ENCODE measurements at regions not wholly inside any gene's neighbourhood (a gene's known extent, or its start where the extent isn't known, plus 50 kb on each side); places are given as distances from the start of the nearest gene placed in this dataset.

GRCh38 chr5:4203146-4203545, 607.5 kb downstream of the IRX1 start:
- no peak for DNase-seq

GRCh38 chr5:4204276-4205141, 608.9 kb downstream of the IRX1 start:
- no peak for DNase-seq

GRCh38 chr5:4205398-4205797, 609.8 kb downstream of the IRX1 start:
- DNase-seq = peak; percentile 48

- no peak for DNase-seq
Measured at GRCh38 chr5:4206127-4206526, 610.5 kb downstream of the IRX1 start.

- no peak for DNase-seq
Measured at GRCh38 chr5:4207486-4207885, 611.9 kb downstream of the IRX1 start.

GRCh38 chr5:4208537-4208936, 612.9 kb downstream of the IRX1 start:
- no peak for DNase-seq

- no peak for DNase-seq
Measured at GRCh38 chr5:4208996-4209395, 613.4 kb downstream of the IRX1 start.

GRCh38 chr5:4212071-4212739, 616.6 kb downstream of the IRX1 start:
- DNase-seq = no peak

- no peak for DNase-seq
Measured at GRCh38 chr5:4212981-4213819, 617.6 kb downstream of the IRX1 start.

- DNase-seq = no peak
Measured at GRCh38 chr5:4215143-4215542, 619.5 kb downstream of the IRX1 start.

- DNase-seq = no peak
Measured at GRCh38 chr5:4216142-4216541, 620.5 kb downstream of the IRX1 start.

- DNase-seq = no peak
Measured at GRCh38 chr5:4220016-4220415, 624.4 kb downstream of the IRX1 start.

- DNase-seq = no peak
Measured at GRCh38 chr5:4221048-4221447, 625.4 kb downstream of the IRX1 start.

GRCh38 chr5:4222147-4222546, 626.5 kb downstream of the IRX1 start:
- DNase-seq = no peak

GRCh38 chr5:4222821-4223220, 627.2 kb downstream of the IRX1 start:
- no peak for DNase-seq

GRCh38 chr5:4225741-4226140, 630.1 kb downstream of the IRX1 start:
- no peak for DNase-seq

GRCh38 chr5:4226565-4226964, 630.9 kb downstream of the IRX1 start:
- DNase-seq = no peak

- no peak for DNase-seq
Measured at GRCh38 chr5:4228708-4229107, 633.1 kb downstream of the IRX1 start.

- no peak for DNase-seq
Measured at GRCh38 chr5:4229414-4230292, 634.0 kb downstream of the IRX1 start.

GRCh38 chr5:4230471-4230785, 634.8 kb downstream of the IRX1 start:
- DNase-seq = no peak

- DNase-seq = no peak
Measured at GRCh38 chr5:4230786-4231641, 635.4 kb downstream of the IRX1 start.

Data from fibroblast of skin of back (primary cell).